ENCODE measurements at regions not wholly inside any gene's neighbourhood (a gene's known extent, or its start where the extent isn't known, plus 50 kb on each side); places are given as distances from the start of the nearest gene placed in this dataset.

- TF ChIP-seq, protein P1, sequence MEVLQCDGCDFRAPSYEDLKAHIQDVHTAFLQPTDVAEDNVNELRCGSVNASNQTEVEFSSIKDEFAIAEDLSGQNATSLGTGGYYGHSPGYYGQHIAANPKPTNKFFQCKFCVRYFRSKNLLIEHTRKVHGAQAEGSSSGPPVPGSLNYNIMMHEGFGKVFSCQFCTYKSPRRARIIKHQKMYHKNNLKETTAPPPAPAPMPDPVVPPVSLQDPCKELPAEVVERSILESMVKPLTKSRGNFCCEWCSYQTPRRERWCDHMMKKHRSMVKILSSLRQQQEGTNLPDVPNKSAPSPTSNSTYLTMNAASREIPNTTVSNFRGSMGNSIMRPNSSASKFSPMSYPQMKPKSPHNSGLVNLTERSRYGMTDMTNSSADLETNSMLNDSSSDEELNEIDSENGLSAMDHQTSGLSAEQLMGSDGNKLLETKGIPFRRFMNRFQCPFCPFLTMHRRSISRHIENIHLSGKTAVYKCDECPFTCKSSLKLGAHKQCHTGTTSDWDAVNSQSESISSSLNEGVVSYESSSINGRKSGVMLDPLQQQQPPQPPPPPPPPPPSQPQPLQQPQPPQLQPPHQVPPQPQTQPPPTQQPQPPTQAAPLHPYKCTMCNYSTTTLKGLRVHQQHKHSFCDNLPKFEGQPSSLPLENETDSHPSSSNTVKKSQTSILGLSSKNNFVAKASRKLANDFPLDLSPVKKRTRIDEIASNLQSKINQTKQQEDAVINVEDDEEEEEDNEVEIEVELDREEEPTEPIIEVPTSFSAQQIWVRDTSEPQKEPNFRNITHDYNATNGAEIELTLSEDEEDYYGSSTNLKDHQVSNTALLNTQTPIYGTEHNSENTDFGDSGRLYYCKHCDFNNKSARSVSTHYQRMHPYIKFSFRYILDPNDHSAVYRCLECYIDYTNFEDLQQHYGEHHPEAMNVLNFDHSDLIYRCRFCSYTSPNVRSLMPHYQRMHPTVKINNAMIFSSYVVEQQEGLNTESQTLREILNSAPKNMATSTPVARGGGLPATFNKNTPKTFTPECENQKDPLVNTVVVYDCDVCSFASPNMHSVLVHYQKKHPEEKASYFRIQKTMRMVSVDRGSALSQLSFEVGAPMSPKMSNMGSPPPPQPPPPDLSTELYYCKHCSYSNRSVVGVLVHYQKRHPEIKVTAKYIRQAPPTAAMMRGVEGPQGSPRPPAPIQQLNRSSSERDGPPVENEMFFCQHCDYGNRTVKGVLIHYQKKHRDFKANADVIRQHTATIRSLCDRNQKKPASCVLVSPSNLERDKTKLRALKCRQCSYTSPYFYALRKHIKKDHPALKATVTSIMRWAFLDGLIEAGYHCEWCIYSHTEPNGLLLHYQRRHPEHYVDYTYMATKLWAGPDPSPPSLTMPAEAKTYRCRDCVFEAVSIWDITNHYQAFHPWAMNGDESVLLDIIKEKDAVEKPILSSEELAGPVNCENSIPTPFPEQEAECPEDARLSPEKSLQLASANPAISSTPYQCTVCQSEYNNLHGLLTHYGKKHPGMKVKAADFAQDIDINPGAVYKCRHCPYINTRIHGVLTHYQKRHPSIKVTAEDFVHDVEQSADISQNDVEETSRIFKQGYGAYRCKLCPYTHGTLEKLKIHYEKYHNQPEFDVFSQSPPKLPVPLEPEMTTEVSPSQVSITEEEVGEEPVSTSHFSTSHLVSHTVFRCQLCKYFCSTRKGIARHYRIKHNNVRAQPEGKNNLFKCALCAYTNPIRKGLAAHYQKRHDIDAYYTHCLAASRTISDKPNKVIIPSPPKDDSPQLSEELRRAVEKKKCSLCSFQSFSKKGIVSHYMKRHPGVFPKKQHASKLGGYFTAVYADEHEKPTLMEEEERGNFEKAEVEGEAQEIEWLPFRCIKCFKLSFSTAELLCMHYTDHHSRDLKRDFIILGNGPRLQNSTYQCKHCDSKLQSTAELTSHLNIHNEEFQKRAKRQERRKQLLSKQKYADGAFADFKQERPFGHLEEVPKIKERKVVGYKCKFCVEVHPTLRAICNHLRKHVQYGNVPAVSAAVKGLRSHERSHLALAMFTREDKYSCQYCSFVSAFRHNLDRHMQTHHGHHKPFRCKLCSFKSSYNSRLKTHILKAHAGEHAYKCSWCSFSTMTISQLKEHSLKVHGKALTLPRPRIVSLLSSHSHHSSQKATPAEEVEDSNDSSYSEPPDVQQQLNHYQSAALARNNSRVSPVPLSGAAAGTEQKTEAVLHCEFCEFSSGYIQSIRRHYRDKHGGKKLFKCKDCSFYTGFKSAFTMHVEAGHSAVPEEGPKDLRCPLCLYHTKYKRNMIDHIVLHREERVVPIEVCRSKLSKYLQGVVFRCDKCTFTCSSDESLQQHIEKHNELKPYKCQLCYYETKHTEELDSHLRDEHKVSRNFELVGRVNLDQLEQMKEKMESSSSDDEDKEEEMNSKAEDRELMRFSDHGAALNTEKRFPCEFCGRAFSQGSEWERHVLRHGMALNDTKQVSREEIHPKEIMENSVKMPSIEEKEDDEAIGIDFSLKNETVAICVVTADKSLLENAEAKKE (CRISPR knock-in tag; IDR thresholded peaks at IDR 0.05): no peak
- TF ChIP-seq EZH2 (IDR thresholded peaks at IDR 0.05; ENCODE audit: low read depth, unreplicated experiment) (no peak), JUNB (IDR thresholded peaks at IDR 0.05; ENCODE audit: unreplicated experiment) (no peak)
Observed at GRCh38 chr5:68467208-68467607, 251.7 kb downstream of the PIK3R1 start (continued).

GRCh38 chr5:68467794-68468193 is 252.2 kb downstream of the PIK3R1 start:
- TF ChIP-seq ZNF114 (CRISPR knock-in tag; IDR thresholded peaks at IDR 0.05): no peak
- no peak for TF ChIP-seq POLR2AphosphoS5 (IDR thresholded peaks at IDR 0.05; ENCODE audit: low read depth)
- TF ChIP-seq, protein P2, sequence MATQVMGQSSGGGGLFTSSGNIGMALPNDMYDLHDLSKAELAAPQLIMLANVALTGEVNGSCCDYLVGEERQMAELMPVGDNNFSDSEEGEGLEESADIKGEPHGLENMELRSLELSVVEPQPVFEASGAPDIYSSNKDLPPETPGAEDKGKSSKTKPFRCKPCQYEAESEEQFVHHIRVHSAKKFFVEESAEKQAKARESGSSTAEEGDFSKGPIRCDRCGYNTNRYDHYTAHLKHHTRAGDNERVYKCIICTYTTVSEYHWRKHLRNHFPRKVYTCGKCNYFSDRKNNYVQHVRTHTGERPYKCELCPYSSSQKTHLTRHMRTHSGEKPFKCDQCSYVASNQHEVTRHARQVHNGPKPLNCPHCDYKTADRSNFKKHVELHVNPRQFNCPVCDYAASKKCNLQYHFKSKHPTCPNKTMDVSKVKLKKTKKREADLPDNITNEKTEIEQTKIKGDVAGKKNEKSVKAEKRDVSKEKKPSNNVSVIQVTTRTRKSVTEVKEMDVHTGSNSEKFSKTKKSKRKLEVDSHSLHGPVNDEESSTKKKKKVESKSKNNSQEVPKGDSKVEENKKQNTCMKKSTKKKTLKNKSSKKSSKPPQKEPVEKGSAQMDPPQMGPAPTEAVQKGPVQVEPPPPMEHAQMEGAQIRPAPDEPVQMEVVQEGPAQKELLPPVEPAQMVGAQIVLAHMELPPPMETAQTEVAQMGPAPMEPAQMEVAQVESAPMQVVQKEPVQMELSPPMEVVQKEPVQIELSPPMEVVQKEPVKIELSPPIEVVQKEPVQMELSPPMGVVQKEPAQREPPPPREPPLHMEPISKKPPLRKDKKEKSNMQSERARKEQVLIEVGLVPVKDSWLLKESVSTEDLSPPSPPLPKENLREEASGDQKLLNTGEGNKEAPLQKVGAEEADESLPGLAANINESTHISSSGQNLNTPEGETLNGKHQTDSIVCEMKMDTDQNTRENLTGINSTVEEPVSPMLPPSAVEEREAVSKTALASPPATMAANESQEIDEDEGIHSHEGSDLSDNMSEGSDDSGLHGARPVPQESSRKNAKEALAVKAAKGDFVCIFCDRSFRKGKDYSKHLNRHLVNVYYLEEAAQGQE (IDR thresholded peaks at IDR 0.05; ENCODE audit: unreplicated experiment): no peak
- TF ChIP-seq EZH2 (IDR thresholded peaks at IDR 0.05; ENCODE audit: low read depth, unreplicated experiment): no peak
- Mint-ChIP-seq H3K27me3 (ENCODE audit: insufficient read depth, low read depth, poor library complexity) (no peaks in the 10 kb centered on the region), H3K27ac (no peak overlapping the region), H3K36me3 (ENCODE audit: low read depth) (no peaks in the 10 kb centered on the region; the same call in 2 of the 3 replicates), H3K4me3 (no peak overlapping the region), H3K9me3 (no peaks in the 10 kb centered on the region), H3K4me1 (no peaks in the 10 kb centered on the region)
- H3K4me2 ChIP-seq: no peak overlapping the region
- H3K27me3 ChIP-seq (ENCODE audit: insufficient read depth): no peaks in the 10 kb centered on the region
- no peaks in the 10 kb centered on the region for H3K79me2 ChIP-seq (replicated peaks; ENCODE audit: insufficient read depth)
- DNase-seq (ENCODE audit: low spot score) (no peak), ATAC-seq (no peak)
- H3F3A ChIP-seq (replicated peaks; ENCODE audit: low read depth): no peaks in the 10 kb centered on the region
- H3K4me1 ChIP-seq (ENCODE audit: insufficient read depth): no peaks in the 10 kb centered on the region
- peaks cover 19% of the 10 kb centered on the region for H3K9me2 ChIP-seq (ENCODE audit: insufficient read depth)
- H3K4me3 ChIP-seq: no peak overlapping the region
- H3K36me3 ChIP-seq (ENCODE audit: insufficient read depth): no peaks in the 10 kb centered on the region
- H4K20me1 ChIP-seq (replicated peaks; ENCODE audit: insufficient read depth): no peaks in the 10 kb centered on the region
- H2AFZ ChIP-seq: no peak overlapping the region
- H3K27ac ChIP-seq (ENCODE audit: low read depth): no peak overlapping the region

Data from GM23338 (cell line).